SH-SY5Y (cell line): ENCODE measurements at regions not wholly inside any gene's neighbourhood (a gene's known extent, or its start where the extent isn't known, plus 50 kb on each side); places are given as distances from the start of the nearest gene placed in this dataset.

ENCODE experiments used
- GATA2 ChIP-seq: IDR thresholded peaks from 2 replicates; pipeline ENCODE4 v1.6.1; 2011; ENCODE audit warnings: mild to moderate bottlenecking, low read depth, low read length
- GATA3 ChIP-seq: IDR thresholded peaks from 2 replicates; pipeline ENCODE4 v1.6.1; 2011; ENCODE audit warnings: low read depth, mild to moderate bottlenecking, low read length, moderate library complexity

DNA sequence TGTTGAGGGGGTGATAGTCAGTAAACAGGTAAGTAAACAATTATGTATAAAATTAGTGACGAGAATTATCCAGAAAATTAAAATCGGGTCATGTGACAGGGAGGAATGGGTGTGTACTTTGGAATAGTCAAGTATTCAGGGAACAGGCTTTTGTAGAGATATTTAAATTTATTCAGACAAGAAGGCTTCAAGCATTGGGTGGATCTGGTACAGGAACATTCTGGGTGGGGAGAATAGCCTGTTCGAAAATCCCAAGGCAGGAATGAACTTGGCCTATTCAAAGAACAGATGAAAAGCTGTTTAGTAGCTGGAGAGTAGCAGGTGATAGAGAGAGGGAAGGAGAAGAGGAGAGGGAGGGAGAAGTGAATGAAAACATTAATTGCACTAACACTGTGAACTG, 448.9 kb upstream of the FZD8 start:
- no peak for TF ChIP-seq GATA2
- no peak for TF ChIP-seq GATA3
